HG02763 (cell line): ENCODE measurements at regions not wholly inside any gene's neighbourhood (a gene's known extent, or its start where the extent isn't known, plus 50 kb on each side); places are given as distances from the start of the nearest gene placed in this dataset.

Experiments used
- ATAC-seq: cut with Tn5 transposase; IDR thresholded peaks from one replicate; pipeline ENCODE4 v1.9.1; 2021; ENCODE audit warnings: mild to moderate bottlenecking, moderate library complexity; ENCODE audit not compliant: unreplicated experiment

DNA sequence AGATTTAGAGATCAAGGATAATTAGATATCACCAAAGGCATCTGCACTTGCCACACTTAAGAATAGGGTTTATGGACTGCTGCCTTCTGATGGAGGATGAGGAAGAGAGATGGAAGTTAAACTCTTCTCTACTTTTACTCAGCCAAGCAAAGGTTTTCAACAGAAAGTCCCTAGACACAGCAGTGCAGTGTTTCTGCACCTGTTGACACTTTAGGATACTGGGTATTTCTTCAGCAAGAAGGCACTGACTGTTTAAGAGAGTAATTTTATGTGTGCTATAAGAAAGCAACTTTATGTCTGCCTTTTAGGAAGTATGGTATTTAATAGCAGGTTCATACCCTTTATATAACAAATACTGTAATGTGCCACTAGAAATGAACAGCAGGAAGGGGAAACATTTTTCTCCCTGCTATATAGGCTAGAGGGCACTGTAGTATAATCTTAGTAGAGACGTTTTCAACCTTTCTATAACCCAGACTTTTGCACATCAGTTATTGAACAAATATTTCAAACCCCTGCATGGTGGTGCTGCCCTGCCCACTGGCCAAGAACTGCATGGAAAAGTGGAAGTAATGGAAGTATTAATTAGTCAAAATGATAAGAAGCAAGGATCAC is 225.0 kb upstream of the GRIP1 start:
- no peak for ATAC-seq

DNA sequence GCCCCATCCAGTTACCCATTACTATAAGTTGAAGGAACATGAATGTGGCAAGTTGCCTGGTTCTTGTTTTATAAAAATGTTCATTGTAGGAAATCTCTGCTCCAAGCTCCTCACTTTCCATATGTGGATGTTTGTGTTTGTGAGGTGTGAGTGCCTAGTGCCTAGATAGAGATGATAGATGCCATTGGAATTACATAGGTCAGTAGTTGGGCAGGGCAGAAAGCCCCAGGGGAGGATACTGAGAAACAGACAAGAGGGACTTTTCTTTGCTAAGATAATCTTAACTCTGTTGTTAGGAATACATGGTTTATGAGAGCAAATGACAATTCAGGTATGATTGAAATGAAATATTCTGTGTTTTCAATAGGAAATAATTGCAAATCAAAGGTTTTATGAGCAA is 226.3 kb upstream of the GRIP1 start:
- ATAC-seq: no peak

DNA sequence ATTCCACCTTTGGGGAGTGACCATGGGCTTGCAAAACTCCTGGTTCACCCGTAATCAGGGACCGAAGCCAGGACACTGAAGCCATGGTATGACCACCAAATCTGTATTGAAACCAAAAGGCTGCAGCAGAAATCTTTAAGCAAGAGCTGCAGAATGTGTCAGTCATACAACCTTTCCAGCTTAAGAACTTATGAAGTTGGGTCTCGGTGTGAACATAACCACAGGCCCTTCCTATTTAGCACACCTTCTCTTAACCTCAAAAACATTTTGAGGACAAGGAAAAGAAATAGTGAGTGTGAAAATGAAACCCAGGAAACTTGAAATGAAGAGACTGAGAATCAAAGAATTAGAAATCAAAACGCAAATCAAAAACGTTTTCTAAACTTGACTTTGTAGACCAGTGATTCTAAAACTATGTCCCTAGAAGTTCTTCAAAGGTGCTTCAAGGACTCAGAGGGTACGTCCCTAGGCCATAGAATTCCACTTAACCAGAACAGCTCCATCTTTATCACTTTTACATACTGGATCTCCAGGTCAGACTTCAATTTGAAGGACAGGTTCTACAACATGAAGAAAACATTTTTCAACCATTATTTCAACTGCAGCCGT is 231.6 kb upstream of the GRIP1 start:
- no peak for ATAC-seq

DNA sequence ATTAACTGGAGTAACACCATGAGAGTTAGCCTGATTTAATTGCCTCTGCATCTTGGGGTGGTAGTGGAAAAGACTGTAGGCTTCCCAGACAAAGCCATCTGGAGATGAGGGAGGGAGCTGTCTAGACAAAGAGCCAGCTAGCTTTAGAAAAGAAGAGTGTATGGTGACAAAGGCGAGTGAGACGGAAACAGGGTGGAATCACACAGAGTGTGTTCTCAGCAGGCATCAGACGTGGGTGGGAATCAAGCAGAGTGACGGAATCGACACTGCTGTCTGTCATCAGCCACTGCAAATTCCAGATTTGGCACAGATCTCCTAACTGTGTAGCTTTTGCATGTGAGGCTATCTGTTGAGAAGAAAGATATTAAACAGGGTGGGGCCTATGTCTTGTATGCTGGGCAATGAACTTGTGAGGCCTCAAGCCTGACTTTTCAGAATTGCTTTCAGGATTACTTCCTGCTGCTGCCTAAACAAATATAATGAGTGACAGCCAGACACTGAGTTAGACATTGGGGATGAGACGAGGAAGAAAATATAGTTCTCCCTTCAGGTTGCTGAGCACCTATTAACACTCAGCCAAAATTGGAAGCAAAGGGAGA is 236.5 kb upstream of the GRIP1 start:
- no peak for ATAC-seq

GRCh38 chr12:66916189-66916588 is 237.3 kb upstream of the GRIP1 start:
- no peak for ATAC-seq

DNA sequence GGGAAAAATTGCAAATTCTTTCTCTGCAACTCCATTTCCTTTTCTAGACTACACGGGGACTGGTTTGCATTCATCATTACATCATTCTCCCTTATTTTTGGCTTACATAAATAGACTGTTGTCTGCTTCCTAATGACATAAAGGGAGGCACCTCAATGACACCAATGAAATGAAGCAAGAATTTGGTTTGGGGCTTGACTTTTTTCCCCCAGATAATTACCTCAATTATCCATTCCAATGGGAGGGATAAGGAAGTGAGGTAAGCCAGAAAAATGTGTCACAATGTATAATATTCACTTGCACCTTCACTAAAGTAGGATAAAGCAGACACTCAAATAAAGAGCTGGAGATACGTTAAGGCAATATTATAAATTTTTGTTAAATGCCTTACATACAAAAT is 240.6 kb upstream of the GRIP1 start:
- no peak for ATAC-seq

GRCh38 chr12:66920205-66920604 is 241.3 kb upstream of the GRIP1 start:
- no peak for ATAC-seq

DNA sequence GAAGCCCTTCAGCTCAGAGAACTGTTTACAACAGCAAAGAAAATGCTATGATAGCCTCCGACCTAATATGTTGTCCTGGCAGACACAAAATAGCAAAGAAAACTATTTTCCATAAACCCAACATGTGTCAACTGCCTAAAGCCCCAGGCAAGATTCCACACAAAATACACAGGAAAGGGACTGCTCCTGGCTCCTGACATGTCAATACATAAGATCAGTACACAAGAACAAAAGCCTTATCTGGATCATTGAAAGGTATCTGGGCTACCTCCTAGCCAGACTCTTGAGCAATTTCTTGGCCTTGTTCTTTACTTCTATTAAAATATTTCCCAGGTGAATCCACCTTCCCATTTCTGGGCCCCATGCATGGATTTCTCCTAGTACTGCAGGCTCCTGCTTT is 242.3 kb upstream of the GRIP1 start:
- no peak for ATAC-seq

GRCh38 chr12:66925083-66925482 is 246.2 kb upstream of the GRIP1 start:
- ATAC-seq: no peak

GRCh38 chr12:66929121-66929520 is 250.2 kb upstream of the GRIP1 start:
- no peak for ATAC-seq

DNA sequence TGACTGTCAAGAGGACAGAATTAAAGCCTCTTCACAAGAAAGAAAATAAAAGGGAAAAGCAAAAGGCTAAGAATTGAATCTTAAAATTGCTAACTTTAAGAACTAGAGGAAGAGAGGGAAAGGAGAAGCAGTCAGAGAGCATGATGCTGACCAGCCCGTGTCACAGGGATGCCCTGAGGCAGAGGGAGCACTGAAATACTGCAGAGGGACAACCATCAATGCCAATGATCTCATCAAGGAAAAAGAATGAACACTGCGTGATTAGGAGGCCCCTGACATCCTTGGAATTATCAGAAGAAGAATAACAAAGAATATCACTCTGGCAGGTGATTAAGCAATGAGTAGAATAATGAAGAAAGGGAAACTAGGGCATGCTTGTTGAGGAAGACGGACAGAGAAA is 252.2 kb upstream of the GRIP1 start:
- no peak for ATAC-seq

GRCh38 chr12:66932126-66932525 is 253.2 kb upstream of the GRIP1 start:
- no peak for ATAC-seq

GRCh38 chr12:66934302-66935062 is 255.6 kb upstream of the GRIP1 start:
- ATAC-seq: no peak

DNA sequence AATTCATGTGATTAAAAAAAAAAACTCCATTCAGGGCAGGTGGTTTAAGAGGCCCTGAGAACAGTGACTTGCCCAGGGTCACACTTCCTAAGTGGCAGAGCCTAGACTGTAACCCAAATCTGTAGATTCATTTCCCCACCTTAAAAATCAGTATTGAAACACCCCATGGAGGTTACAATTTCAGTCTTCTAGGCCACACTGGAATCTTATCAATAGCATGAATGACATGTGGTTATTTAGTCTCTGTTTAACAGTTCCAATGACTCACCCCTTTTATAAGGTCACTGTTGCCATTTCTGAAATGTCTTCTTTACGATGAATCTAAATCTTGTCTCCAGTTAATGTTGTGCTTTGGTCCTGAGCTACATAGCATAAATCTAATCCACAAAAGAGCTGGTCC is 262.3 kb upstream of the GRIP1 start:
- no peak for ATAC-seq

DNA sequence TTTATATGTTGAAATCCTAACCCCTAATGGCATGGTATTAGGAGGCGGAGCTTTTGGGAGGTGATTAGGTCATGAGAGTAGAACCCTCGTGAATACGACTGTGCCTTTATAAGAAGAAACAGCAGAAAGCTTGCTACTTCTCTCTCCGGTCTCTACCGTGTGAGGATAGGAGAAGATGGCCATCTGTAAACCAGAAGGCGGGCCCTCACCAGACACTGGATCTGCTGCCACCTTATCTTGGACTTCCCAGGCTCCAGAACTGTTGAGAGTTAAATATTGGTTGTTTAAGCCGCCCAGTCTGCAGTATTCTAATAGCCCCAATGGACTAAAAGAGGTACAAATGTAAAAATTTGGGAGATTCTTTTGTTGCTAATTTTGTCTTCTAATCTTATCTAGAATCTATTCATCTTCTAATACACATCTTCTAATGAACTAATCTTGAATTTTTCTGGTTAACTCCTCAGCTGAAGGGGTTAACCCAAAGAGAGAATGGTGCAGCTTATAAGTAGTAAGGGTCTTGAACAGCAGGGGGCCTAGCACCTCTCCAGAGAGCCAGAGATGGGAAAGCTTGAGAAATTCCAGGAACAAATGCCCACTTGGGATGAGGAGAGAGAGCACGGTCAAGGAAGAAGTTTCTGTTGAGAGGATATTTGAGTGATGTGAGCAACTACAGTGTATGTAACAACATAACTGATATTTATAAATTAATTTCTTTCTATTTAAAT is 264.0 kb upstream of the GRIP1 start:
- ATAC-seq: no peak

GRCh38 chr12:66944365-66944764 is 265.5 kb upstream of the GRIP1 start:
- ATAC-seq: no peak

DNA sequence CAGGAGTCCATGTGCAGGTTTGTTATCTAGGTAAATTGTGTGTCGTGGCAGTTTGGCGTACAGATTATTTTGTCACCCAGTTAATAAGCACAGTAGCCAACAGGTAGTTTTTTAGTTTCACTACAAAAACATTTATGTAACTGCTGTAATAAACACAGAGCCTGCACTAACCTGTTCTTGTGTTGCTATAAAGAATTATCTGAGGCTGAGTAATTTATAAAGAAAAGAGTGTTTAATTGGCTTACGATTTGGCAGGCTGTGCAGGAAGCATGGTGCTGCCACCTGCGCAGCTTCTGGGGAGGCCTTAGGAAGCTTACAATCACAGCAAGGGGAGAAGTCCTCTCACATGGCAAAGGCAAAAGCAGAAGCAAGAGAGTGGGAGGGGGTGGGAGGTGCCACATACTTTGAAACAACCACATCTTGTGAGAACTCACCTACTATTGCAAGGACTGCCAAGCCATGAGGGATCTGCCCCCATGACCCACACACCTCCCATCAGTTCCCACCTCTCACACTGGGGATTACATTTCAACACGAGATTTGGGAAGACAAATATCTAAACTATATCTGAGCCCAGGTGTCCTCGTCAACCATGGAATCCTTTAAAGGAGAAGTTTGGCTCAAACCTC is 266.4 kb upstream of the GRIP1 start:
- no peak for ATAC-seq

GRCh38 chr12:66947119-66947518 is 268.2 kb upstream of the GRIP1 start:
- ATAC-seq: no peak

DNA sequence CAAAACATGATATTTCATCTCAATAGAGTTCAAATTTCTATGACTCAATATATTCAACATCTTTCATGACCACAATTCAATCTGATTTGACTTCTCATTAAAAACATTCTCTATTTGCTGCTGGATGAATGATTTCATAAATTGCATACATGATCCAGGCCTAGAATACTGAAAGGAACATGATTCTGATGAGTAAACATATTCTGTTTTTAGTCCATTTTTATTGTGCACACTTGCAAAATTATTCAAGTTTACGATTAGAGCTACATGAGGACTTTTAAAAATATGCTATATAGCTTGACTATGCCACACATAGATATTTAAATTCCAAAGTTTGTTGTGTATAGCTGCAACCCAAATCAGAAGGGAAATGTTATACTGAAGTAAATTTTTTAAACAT is 273.8 kb upstream of the GRIP1 start:
- ATAC-seq: no peak

GRCh38 chr12:66956300-66956699 is 277.4 kb upstream of the GRIP1 start:
- ATAC-seq: no peak

GRCh38 chr12:66959276-66959675 is 280.4 kb upstream of the GRIP1 start:
- ATAC-seq: no peak
